MCF 10A (cell line): ENCODE measurements at regions not wholly inside any gene's neighbourhood (a gene's known extent, or its start where the extent isn't known, plus 50 kb on each side); places are given as distances from the start of the nearest gene placed in this dataset.
"Not testable (repeated sequence)": the region's sequence is repeated elsewhere in the genome, so short reads cannot be mapped to it uniquely, and the experiment has no call there.

Experiments used
- BruUV-seq: library from RNA; stranded (reverse); fragments of 400-500 nt; replicated peaks from 2 replicates; lab custom pipeline; 2021; lab: Mats Ljungman, UMichigan
- CTCF ChIA-PET: fragments of 300-600 bp; sonication (Branson Sonifier 250); formaldehyde crosslinking; extraction: SDS; loops from one replicate; lab custom pipeline; 2021; ENCODE audit warnings: antibody characterized with exemption, inconsistent platforms; lab: Yijun Ruan, JAX
- POLR2A ChIA-PET: fragments of 300-600, 350-650 bp; sonication (Branson Sonifier 250); formaldehyde crosslinking; extraction: SDS; loops from one replicate; lab custom pipeline; 2020; ENCODE audit warnings: antibody characterized with exemption, inconsistent platforms; lab: Yijun Ruan, JAX
- DNase-seq: peaks from one replicate; pipeline ENCODE4 v3.0.0-alpha.2; 2018; ENCODE audit not compliant: unreplicated experiment
- H3K27ac Mint-ChIP-seq: one replicate; pipeline ENCODE4 v1.8.0; 2022; ENCODE audit warnings: mild to moderate bottlenecking, low read depth, mixed read lengths; ENCODE audit not compliant: unreplicated experiment
- H3K27me3 Mint-ChIP-seq: one replicate; pipeline ENCODE4 v1.8.0; 2022; ENCODE audit warnings: mixed read lengths; ENCODE audit not compliant: insufficient read depth, unreplicated experiment
- H3K36me3 Mint-ChIP-seq: one replicate; pipeline ENCODE4 v1.8.0; 2022; ENCODE audit warnings: mild to moderate bottlenecking, moderate library complexity, mixed read lengths; ENCODE audit not compliant: insufficient read depth, unreplicated experiment
- H3K4me1 Mint-ChIP-seq: one replicate; pipeline ENCODE4 v1.8.0; 2022; ENCODE audit warnings: mixed read lengths; ENCODE audit not compliant: insufficient read depth, unreplicated experiment
- H3K4me3 Mint-ChIP-seq: one replicate; pipeline ENCODE4 v1.8.0; 2022; ENCODE audit warnings: mild to moderate bottlenecking, moderate library complexity, mixed read lengths; ENCODE audit not compliant: unreplicated experiment
- H3K9me3 Mint-ChIP-seq: one replicate; pipeline ENCODE4 v1.8.0; 2022; ENCODE audit warnings: mixed read lengths; ENCODE audit not compliant: unreplicated experiment
- CTCF ChIP-seq: fragments of 200-600 bp; IDR thresholded peaks from one replicate; pipeline ENCODE4 v1.8.0; 2022; ENCODE audit warnings: antibody characterized with exemption, mild to moderate bottlenecking; ENCODE audit not compliant: unreplicated experiment
- intact Hi-C: fragments of 100-400 bp; cut with micrococcal nuclease; formaldehyde crosslinking; loops from 2 replicates; pipeline ENCODE4 v1.14.1; 2022

- intact Hi-C loops, result no loop called here
- no peak for TF ChIP-seq CTCF
- no peak overlapping the region for H3K27ac Mint-ChIP-seq
- H3K4me1 Mint-ChIP-seq, result peaks cover 16% of the 10 kb centered on the region
- no TSS peak for BruUV-seq
- ChIA-PET CTCF (no interaction called here), POLR2A (no interaction called here)
- H3K27me3 Mint-ChIP-seq, result no peaks in the 10 kb centered on the region
- no peak for DNase-seq
- no peak overlapping the region for H3K4me3 Mint-ChIP-seq
- no peaks in the 10 kb centered on the region for H3K9me3 Mint-ChIP-seq
- H3K36me3 Mint-ChIP-seq, result no peaks in the 10 kb centered on the region
These were observed 148.8 kb downstream of the BLID start for GRCh38 chr11:121967131-121967704.

GRCh38 chr11:121965330-121965729, 150.7 kb downstream of the BLID start:
- no peak overlapping the region for H3K4me3 Mint-ChIP-seq

GRCh38 chr11:121964591-121964990, 151.4 kb downstream of the BLID start:
- peak overlapping the region; percentile 47 for H3K27ac Mint-ChIP-seq
- no peak overlapping the region for H3K4me3 Mint-ChIP-seq
- DNase-seq, result peak; percentile 54
- POLR2A ChIA-PET, result no interaction called here
- no peaks in the 10 kb centered on the region for H3K9me3 Mint-ChIP-seq
- no peaks in the 10 kb centered on the region for H3K27me3 Mint-ChIP-seq
- H3K36me3 Mint-ChIP-seq, result no peaks in the 10 kb centered on the region
- CTCF ChIA-PET, result no interaction called here
- TF ChIP-seq CTCF, result no peak
- H3K4me1 Mint-ChIP-seq, result peaks cover 16% of the 10 kb centered on the region
- intact Hi-C loops, result no loop called here
- no TSS peak for BruUV-seq

More at GRCh38 chr11:121965330-121965729, 150.7 kb downstream of the BLID start:
- Mint-ChIP-seq H3K4me1 (peaks cover 16% of the 10 kb centered on the region), H3K27ac (peak overlapping the region; percentile 47), H3K9me3 (no peaks in the 10 kb centered on the region), H3K36me3 (no peaks in the 10 kb centered on the region), H3K27me3 (no peaks in the 10 kb centered on the region)
- no peak for TF ChIP-seq CTCF
- POLR2A ChIA-PET, result no interaction called here
- no TSS peak for BruUV-seq
- DNase-seq, result peak; percentile 82
- intact Hi-C loops, result no loop called here
- CTCF ChIA-PET, result interaction anchor here (0.6 kb wide), 1 partner anchor 832 kb away, joined by 3 read pairs; no protein-coding TSS in a partner anchor

- BruUV-seq, H3K27me3 Mint-ChIP-seq, H3K27ac Mint-ChIP-seq, H3K36me3 Mint-ChIP-seq, POLR2A ChIA-PET, H3K9me3 Mint-ChIP-seq, DNase-seq, H3K4me3 Mint-ChIP-seq, intact Hi-C loops, CTCF ChIA-PET: not testable (repeated sequence)
- peaks cover 22% of the 10 kb centered on the region for H3K4me1 Mint-ChIP-seq
These were observed 152.2 kb downstream of the BLID start for GRCh38 chr11:121963846-121964245.
